ENCODE measurements at regions not wholly inside any gene's neighbourhood (a gene's known extent, or its start where the extent isn't known, plus 50 kb on each side); places are given as distances from the start of the nearest gene placed in this dataset.

GRCh38 chr12:42982828-42983227 is 393.3 kb upstream of the PRICKLE1 start:
- TF ChIP-seq, protein P1, sequence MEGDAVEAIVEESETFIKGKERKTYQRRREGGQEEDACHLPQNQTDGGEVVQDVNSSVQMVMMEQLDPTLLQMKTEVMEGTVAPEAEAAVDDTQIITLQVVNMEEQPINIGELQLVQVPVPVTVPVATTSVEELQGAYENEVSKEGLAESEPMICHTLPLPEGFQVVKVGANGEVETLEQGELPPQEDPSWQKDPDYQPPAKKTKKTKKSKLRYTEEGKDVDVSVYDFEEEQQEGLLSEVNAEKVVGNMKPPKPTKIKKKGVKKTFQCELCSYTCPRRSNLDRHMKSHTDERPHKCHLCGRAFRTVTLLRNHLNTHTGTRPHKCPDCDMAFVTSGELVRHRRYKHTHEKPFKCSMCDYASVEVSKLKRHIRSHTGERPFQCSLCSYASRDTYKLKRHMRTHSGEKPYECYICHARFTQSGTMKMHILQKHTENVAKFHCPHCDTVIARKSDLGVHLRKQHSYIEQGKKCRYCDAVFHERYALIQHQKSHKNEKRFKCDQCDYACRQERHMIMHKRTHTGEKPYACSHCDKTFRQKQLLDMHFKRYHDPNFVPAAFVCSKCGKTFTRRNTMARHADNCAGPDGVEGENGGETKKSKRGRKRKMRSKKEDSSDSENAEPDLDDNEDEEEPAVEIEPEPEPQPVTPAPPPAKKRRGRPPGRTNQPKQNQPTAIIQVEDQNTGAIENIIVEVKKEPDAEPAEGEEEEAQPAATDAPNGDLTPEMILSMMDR (IDR thresholded peaks at IDR 0.05) = no peak
- TF ChIP-seq POLR2A (IDR thresholded peaks at IDR 0.05) = no peak
- TF ChIP-seq POLR2AphosphoS5 (IDR thresholded peaks at IDR 0.05; ENCODE audit: insufficient read depth in 1 of 2, low read depth in 1 of 2) = no peak

Measured in vagina (tissue), 2 donors.